HL-60/S4 treated with phorbol 12-myristate 13-acetate at 8.2 ng/mL for 4 days and 3 days (cell line): ENCODE measurements at regions not wholly inside any gene's neighbourhood (a gene's known extent, or its start where the extent isn't known, plus 50 kb on each side); places are given as distances from the start of the nearest gene placed in this dataset.
"Not testable (repeated sequence)": the region's sequence is repeated elsewhere in the genome, so short reads cannot be mapped to it uniquely, and the experiment has no call there.

Experiments
- in situ Hi-C: fragments of 300-500 bp; cut with MboI; formaldehyde crosslinking; loops from 2 replicates; pipeline ENCODE4 v1.15.0; 2022; ENCODE audit warnings: low sequenced_read_pairs

DNA sequence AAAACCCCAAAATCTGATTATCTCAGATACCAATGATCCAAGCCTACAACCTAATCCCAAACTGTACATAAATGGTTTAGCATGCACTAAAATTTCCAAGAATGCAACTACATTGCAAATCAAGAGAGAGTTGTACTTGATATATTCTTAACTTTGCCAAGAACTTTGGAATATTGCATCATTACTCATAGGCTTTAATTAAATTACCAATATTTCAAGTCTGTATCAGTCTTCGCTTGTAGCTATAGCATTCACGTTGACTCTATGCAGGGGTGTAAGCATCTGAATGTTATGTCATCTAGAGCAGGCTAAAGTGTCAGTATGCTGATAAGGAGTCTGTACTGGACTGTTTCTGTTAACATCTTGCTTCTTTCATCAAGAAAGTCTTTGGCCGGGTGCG lies 56.3 kb downstream of the FOXI3 start:
- in situ Hi-C loops: no loop called here

DNA sequence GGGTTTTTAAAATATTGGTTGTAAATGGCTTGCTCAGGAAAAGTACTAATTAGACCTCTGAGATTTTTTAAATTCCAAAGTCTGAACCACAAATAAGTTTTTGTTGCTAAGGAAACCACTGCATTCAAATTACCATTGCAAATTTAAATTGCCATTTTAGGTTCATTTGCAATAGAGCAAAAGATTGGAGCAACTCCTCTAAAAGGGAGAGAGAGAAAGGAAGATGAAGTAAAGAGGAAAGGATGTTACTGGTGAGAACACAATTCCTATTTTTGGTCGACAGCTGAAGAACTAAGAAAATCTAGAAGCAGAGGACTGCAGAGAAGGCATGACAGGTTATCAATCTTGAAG lies 74.9 kb downstream of the FOXI3 start:
- in situ Hi-C loops: no loop called here

DNA sequence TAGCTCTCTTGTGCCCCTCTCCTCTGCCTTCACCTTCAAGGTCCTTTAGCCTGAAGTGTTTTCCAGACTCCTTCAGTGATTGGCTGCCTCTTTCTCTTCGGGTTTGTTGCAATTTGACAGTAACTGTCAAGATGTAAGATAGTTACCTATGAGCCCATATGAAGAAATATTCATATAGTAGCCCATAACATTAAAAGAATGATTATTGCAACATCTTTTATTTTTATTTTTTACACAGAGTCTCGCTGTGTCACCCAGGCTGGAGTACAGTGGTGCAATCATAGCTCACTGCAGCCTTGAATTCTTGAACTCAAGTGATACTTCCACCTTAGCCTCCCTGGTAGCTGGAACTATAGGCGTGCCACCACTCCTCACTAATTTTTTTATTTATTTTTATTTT lies 80.5 kb downstream of the FOXI3 start:
- in situ Hi-C loops: no loop called here

DNA sequence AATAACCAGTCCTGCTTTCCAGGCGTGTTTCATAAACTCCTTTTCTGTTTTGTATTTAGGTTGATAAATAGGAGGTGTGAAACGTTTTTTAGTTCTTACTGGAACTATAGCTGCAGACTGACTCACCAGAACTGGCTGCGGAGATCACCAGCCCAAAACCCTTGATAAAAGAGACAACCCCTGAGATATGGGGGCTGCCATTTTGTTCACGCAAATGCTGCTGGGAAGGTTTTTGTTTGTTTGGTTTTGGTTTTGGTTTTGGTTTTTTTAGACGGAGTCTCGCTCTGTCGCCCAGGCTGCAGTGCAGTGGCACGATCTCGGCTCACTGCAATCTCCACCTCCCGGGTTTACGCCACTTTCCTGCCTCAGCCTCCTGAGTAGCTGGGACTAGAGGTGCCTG lies 87.1 kb downstream of the FOXI3 start:
- in situ Hi-C loops: not testable (repeated sequence)

DNA sequence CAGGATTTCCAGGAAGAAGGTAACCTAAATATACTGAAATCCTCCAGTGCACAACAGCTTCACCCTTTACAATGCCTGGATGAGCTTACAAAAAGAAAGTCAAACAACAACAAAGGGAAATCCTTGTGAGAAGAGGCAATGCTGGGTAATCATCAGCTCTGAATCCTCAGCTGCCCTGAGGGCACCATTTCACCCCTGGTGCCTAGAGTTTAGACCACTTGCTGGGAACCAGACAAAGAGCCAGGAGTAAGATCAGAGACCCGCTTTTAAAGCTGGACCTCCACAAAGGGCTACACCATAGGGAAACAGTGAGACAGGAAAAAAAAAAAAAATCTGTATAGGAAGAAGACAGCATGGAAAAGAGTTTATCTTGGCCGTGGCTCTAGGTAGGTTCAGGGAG lies 97.0 kb downstream of the FOXI3 start:
- in situ Hi-C loops: no loop called here

DNA sequence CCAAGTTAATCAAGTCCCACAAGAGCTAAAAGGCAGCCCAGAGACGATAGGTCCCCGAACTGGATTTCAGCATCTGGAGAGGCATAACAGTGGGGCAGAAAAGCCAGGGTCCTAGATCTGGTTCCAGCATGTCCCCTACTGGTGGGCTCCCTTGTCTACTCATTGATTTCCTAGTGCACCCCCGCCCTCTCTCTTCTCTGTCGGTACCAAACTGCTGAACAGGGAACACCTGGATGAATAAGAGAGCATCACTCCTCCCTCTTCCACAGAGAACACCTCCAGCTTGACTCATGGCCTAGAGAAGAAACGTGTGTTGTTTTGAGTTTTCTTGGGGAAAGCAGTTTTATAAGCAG lies 101.3 kb downstream of the FOXI3 start:
- in situ Hi-C loops: no loop called here

DNA sequence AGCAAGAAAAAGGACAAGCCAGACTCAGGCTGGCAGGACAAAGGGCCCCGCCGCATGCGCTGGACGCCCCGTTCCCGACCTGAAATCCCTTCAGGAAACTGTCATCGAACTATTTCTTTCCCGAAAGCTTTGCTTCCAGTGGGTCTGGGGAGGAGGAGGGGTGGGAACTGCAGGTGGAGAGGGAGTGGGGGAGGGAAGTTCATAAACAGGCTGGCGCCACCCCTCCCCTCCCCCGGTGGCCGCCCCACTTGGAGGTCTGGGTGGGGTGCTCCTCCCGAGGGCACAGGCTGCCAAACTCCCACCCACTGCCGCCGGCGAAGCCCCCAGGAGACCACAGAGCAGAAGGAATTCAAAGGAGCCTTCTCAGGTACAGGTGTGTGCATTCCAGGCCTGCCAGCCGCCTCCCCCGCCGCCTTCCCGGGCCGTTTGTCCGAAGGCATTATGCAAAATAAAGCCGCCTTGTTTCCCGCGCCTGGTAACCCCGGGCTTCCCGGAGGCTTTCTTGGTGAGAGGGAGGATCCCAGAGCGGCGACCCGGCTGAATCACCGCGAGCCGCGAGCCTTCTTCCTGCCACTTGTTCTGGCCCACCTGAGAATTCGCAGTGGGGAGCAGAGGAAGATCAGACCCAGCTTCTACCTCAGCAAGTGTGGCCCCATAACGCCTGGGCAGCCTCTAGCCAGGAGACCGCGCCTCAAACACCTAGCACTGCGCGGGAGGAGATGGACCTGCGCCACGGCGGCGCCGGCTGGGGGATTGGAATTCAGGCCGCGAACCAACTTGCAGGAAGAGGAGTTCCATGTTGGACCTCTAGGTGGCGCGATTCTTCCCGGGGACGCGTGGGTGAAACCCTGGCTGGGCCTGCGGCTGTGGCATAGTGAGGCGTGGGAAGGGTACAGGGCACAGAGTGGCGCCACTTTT lies 101.9 kb downstream of the FOXI3 start:
- in situ Hi-C loops: no loop called here

DNA sequence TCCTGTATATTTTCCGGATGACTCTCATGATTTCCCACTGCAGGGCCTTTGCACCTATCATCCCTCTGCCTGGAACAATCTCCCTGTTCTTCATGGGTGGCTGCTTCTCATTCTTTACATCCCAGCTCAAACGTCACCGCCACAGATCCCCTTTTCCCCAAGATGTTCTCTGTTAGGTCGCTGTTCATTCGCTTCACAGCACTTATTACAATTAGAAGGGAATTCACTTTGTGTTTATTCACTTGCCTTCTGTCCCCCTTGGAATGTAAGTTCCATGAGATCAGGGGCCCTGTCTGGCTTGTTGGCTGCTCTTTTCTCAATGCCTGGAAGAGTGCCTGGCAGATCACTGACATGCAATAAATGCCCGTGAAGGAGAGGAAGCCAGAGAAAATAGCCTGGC lies 106.7 kb downstream of the FOXI3 start:
- in situ Hi-C loops: no loop called here

DNA sequence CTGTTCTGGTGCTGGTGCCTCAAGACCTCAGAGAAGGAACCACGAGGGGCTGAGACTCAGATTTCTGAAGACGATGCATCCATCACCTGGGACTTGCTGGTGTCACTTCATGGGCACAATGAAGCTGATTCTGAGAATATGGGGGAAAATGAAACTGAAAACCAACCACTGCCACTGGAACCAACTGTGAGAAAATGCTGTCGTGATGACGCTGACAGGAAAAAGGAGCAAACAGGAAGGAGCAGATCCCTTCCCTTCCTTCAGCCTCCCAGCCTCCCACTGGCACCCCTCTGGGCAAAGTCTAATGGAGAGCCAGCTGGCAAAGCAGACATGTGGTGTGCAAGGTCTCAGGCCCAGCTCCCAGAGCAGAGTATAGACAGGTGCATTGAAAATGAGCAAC lies 109.7 kb downstream of the FOXI3 start:
- in situ Hi-C loops: no loop called here

DNA sequence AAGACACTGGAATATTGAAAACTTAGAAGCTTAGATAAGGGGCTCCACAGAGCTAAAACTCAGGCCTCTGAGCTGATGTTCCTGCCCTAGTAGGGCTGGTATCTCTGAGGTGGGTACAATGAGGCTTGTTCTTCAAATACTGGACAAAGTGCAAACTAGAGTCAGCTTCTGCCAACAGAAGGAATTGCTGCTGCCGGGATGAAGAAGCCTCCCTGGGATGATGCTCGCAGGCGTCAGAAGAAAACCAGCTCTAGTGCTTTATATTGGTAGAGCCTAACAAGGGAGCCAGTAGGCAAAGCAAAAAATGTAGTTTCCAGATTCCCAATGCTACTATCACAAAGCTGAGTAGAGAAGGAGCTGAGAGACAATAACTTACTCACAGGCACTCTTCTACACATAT lies 118.1 kb downstream of the FOXI3 start:
- in situ Hi-C loops: no loop called here

DNA sequence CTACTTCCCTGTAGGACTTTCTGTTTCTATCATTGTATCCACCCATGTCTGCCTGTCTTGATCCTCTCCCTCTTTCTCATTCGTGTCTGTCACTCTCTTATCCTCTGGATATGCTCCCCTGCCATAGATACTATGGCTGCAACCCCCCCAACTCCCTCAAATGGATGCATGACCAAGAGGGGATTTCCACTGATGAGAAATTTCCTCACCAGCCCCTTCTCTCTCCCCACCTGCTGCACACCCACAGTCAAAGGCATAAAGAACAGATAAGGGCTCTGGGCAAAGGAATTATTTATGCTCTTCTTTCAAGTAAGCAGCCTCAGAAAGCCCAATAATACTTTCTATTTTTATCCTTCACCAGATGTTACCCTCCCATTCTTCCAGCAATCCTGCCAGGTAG lies 121.3 kb downstream of the FOXI3 start:
- in situ Hi-C loops: no loop called here

DNA sequence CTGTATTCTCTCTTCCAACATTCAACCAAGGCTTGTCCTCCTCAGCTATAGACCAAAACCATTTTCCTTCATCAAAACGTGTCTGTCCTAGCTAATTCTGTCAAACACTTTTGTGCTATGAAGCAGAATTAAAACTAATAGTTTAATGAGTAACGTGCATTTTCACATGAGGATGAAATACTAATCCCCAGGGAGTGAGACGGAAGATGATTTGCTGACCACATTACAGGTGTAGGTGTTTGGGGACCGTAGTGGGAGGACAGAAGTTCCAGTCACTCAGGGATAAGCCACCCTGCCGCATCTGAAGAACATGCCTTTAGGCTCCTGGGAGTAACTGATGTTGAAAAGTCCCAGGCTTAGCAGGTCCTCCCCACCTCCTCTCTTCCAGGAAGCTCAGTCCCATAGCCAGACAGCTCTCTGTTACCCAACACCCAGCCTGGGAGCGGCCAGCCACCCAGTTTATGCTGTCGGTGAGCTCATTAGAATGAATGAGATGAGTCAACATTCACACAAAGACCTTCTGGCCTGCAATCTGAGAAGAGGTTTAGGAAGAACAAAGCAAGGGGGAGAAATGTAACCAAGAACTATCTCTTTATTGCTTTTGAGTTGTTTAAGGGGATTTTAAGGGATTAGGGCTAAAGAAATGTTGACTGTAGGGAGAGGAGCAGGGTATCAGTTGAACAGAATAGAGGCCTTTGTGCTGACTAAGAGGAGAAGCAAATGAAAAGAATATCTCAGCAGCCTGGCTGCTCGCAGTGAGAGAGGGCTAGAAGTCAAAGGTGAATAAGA lies 122.5 kb downstream of the FOXI3 start:
- in situ Hi-C loops: no loop called here

DNA sequence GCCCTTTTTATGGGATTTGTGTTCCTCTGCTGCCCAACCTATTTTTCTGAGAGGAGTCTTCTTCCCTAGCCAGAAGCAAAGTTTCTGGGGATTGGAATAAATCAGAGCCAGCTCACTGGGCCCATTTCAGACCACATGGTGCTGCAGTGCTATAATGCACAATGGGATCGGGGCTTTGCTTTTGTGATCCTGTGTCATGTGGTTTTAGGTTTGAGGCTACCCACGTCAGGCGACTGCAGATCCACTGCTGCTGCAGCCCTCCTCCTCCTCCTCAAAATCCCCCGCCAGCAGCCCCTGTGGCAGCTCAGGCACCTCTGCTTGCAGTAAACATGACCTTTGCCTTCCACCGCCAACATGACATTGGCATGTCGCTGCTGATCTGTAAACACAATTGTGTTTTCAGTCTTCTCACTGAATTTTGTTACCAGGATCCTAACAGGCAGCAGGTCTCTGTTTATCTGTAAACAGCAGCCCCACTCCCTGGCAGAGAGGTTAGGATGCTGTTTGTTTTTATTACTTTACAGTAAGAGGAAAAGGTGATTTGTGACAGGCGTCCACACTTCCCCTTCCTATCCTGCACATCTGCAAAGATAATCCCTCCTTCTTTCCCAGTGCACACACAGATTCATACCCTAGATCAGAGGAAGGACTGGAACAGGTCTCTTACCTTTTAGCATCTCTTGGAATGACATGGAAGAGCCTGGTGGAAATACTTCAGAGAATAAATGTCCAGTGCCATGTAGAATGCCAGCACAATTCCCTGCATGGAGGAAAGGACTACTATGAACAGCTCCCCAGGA lies 130.8 kb downstream of the FOXI3 start:
- in situ Hi-C loops: no loop called here

DNA sequence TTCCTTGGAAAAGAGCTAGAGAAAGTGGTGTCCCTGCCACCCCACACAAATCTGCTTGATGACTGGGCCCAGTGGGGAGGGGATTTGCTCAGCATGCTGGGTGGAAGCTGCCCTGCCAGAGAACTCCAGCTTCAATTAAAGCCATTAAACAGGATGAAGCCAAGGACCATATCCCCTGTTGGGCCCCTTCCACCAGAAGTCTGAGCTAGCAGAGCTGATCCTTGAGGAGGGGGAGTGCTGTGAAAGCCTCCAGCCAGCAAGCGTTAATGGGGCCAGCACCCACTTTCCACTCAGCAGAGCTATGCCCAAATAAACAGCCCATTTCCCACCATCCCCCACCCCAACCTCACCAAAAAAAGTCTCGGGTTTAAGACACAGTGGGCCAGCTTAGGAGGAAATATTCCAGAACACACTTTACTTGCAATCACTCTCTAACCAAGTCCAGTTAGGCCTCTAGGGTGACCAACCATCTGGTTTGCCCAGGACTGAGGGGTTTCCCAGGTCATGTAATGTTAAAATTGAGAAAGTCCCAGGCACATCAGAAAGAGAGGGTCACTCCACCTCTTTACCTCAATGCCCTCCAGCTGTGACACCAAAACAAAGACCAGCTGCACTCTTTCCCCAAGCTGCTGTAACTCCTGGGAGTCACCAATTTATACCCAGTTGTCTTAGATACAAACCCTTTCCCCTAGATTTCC lies 132.3 kb downstream of the FOXI3 start:
- in situ Hi-C loops: no loop called here

DNA sequence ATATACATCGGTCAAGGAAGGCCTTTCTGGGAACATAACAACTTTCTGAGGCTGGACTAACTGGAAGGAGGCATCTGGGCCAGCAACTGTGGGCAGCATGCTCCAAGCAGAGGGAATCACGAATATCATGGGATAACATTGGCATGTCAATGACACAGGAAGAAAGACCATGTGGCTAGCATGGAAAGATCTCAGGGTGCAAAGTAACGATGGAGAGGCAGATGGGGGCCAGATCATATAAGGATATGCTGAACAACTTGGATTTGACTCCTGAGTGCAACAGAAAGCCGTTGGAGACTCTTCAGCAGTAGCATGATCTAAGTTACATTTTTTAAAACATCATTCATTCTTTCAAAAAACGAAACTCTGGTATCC lies 133.6 kb downstream of the FOXI3 start:
- in situ Hi-C loops: no loop called here

DNA sequence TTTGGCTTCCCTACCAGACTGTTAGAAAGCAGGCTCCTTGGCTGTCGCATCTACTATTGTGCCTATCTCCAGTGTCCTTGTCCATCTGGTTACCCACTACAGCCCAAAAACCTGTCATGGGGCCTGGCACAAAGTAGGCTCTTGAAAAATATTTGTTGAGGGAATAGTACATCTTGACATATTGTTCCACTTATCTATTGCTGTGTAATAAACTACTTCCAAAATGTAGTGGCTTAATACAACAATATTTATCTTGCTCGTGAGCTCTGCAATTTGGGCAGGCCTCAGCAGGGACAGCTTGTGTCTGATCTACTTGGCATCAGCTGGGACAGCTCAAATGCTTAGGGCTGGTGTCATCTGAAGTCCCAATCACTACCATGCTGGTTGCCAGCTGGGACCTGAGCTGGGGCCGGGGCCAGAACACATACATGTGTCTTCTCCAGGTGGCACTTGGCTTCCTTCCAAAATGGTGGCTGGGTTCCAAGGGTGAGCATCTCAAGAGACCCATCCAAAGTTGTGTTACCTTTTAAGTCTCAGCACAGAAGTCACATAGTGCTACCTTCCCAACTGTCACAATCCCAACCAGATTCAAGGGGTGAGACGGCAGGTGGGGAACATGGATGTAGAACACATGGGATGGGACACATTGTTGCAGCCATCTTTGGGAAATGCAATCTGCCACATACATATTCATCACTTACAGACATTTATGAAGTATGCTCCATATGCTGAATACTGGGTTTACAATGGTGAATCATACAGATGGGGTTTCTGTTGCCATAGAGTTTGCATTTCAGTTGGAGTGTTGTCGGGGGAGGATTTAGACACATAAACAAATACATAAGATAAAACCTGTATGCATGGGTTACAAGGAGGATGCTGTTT lies 134.2 kb downstream of the FOXI3 start:
- in situ Hi-C loops: no loop called here

DNA sequence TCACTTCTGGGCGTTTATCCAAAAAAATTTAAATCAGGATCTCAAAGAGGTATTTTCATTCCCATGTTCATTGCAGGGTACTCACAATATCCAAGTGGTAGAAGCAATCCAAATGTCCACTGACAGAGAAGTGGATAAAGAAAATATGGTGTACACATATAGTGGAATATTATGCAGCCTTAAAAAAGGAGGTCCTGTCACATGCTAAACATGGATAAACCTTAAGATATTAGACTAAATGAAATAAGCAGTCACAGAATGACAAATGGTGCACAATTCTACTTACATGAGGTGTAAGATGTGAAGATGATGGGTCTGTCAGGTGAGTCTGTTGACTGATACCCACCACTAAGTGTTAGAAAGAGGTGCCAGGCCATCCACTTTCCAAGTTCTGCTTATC lies 140.6 kb downstream of the THNSL2 start:
- in situ Hi-C loops: no loop called here

DNA sequence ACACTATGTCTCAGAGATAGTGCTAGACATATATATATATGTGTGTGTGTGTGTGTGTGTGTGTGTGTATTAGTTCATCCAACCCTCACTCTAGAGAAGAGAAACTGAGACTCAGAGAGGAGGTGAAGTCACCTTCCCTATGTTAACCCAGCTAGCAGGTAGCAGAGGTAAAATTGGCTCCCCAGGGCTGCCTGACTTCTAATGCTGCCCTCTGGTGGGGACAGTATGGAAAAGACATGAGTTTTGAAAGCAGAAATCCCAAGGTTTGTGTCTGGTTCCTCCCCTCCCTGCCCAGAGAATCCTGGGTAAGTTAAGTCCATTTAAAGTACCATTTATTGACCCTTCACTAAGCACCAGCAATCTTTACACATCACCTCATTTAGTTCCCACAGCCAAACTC lies 137.7 kb downstream of the THNSL2 start:
- in situ Hi-C loops: loop anchor here (10.0 kb wide), 1 partner anchor 113 kb away; no protein-coding TSS in a partner anchor

DNA sequence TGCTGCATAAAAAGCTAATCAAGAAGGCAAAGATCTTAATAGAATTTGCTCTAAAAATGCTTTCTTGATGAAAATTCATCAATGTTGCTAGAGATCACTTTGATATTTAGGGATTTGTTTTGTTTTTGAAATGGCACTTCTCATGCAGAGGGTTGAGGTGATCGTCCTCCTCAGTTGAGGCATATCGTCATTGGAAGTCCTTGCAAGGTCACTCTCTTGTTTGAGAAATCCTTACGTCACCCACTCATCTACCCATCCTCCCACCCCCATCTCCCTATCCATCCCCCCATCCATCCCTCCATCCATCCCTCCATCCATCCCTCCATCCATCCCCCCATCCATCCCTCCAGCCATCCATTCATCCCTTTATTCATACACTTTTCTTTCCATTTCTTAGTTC lies 133.7 kb downstream of the THNSL2 start:
- in situ Hi-C loops: loop anchor here (10.0 kb wide), 1 partner anchor 109 kb away; no protein-coding TSS in a partner anchor

DNA sequence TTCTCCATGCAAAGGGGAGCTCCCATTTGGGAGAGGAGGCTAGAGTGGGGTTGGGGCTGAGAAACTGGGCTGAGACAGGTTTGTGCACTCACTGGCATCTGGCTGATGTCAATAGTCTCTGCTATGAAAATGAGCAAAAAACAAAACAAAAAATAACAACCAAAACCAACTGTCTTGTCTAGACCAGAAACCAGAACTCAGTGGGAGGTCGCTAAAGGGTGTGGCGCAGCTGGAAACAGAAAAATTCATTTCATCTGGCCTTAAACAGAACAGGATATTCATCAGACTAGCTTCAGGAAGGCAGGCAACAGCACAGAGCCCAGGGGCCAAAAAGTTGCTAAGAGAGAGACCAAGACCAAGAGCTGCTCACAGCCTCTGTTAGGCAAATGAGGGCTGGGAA lies 126.1 kb downstream of the THNSL2 start:
- in situ Hi-C loops: no loop called here
